HG03060 (cell line): ENCODE measurements at regions not wholly inside any gene's neighbourhood (a gene's known extent, or its start where the extent isn't known, plus 50 kb on each side); places are given as distances from the start of the nearest gene placed in this dataset.
A peak's percentile ranks its signal among the peaks of the same experiment; 100 is the strongest.

ENCODE experiments used
- ATAC-seq: cut with Tn5 transposase; IDR thresholded peaks from one replicate; pipeline ENCODE4 v1.9.1; 2021; ENCODE audit warnings: low read depth, moderate number of reproducible peaks; ENCODE audit not compliant: unreplicated experiment

GRCh38 chr1:219774386-219774785 lies 154.0 kb downstream of the SLC30A10 start:
- ATAC-seq, result no peak

DNA sequence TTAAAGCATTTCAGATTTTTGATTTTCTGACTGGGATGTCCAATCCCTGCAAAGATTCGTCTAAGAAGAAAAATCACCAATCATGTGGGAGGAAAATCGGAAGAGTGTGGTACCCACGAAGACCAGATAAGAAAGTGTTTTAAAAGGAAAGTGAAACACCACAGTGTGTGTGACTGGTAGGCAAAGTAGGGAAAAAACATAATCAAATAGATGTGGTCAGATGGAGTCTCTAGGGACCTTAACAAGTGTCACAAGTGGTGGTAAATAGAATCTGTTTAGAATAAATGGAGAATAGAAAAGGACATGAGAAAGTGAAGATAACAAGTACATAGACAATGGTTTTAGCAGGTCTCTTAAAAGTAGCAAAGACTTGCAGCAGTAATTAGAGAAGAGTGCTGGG lies 154.6 kb downstream of the SLC30A10 start:
- peak; percentile 100 for ATAC-seq

DNA sequence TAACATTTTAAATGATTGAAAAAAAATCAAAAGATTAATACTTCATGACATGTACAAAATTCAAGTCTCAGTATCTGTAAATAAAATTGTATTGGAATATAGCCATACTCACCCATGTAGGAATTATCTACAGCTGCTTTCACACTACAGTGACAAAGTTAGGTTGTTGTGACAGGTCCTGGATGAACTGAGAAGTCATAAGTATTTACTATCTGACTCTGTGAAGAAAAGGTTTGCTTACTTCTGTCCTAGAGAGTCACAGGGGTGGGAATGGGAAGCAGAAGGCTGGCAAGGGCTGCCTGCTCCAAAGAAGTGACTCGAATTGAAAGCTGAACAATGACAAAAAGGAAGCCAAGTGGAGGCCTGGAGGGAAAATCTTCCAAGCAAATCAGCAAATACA lies 155.2 kb downstream of the SLC30A10 start:
- ATAC-seq, result no peak

DNA sequence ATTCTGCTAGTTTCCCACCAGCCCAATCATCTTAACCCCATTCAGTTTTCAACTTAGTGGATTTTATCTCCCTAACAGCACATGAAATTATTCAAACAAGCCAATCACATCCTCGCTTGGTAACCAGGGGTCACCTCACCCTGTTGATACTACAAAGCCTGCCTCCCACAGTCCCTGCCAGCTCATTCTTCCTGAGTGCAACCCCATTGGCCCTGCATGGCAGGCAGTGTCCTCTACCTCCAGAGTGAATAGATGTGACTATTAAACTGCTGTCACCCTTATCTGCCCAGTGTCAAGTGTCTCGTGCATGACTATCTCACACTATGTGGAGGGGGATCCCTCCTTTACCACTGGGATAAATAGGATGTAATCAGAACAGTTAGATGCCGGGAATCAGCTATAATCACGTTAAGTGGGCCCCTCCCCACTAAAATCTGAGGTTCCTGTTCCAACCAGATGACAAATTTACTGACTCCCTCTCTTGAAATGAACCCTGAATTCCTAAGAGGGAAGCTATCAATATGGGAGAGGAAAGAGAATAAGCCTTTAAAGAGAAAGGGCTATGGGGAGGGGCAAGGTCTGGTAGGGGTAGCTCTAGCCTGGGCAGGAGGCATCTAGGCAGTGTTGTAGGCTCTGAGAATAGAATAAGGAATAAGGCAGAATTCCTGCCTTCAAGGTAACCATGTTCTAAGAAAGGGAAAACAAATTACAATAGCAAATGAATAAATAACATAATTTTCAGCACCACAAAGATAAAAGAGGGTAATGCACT lies 155.9 kb downstream of the SLC30A10 start:
- ATAC-seq, result no peak

DNA sequence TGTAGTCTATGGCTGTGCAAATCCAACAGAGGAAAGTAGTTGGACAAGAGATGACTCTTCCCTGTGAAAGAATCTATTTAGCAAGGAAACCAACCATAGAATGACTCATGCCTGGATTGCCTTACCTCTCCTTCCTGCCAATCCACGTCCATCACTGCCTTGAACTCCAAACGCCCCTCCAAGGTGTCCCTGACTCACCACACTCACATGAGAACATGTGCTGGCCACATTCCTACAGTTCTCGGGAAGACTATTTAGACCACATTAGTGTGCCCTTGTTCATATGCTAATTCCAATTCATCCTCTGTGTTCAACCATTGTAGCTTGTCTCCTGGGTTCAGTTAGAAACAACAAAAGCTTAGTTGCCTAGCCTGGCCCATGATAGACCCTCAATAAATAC lies 157.3 kb downstream of the SLC30A10 start:
- no peak for ATAC-seq

DNA sequence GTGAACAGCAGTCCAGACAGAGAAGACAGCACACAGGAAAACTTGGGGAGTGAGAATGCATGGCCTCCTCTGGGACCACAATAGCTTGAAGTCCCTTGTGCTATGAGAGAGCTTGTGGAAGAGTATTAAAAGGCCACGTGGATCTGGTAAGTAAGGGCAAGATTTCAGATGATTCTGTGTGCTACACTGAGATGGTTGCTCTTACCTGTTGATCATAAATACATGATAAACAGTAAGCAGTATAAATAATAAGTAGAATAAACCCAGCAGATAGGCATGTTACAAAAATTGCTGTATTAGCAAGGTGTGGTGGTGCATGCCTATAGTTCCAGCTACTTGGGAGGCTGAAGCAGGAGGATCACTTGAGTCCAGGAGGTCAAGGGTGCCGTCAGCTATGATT lies 150.4 kb upstream of the ZC3H11B start:
- no peak for ATAC-seq

GRCh38 chr1:219761208-219761860 lies 148.4 kb upstream of the ZC3H11B start:
- ATAC-seq, result no peak

DNA sequence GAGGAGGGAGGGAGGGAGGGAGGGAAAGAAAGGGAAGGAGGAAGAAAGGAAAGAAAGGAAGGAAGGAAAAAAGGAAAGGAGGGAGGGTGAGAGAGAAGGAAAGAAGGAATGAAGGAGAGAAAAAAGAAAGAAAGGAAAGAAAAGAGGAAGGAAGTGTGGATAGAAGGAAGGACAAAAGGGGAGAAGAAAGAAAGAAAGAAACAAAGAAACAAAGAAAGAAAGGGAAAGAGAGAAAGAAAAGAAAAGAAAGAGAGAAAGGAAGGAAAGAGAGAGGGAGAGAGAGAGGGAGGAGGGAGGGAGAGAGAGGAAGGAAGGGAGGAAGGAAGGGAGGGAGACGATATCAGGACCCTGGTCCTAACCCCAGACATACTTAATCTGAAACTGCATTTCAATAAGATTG lies 146.2 kb upstream of the ZC3H11B start:
- ATAC-seq, result no peak

- ATAC-seq, result no peak
Measured at GRCh38 chr1:219757890-219758289, 145.0 kb upstream of the ZC3H11B start.

DNA sequence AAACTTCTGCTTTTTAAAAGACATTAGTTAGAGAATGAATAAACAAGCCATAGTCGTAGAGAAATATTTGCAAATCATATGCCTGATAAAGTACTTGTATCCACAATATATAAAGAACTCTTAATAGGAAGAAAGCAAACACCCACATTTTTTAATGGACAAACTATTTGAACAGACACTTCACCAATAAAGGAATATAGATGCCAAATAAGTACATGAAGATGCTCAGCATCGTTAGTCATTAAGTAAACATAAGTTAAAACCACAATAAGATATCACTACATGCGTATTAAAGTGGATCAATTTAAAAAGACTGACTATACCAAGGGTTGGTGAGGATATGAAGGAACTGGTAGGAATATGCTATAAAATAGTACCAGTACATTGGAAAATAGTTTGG lies 142.3 kb upstream of the ZC3H11B start:
- ATAC-seq, result no peak

GRCh38 chr1:219754767-219755166 lies 141.9 kb upstream of the ZC3H11B start:
- ATAC-seq, result no peak

DNA sequence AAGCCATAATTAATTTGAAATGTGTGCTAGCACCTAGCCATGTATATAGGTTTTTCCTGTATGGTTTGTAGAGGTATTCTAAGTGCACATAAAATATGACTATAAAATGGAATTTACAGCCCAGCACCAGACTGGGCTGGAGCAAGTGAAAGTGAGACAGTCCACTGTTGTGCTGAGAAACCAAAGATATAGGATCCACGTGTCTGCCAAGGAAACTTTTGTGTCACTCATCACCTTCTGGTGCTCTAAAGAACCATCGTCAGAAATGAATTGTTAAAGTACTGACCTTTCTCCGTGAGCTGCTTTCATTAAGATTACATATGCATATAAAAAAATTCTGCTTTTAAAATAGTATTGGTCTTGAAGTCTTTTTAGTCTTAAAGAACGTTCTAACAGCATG lies 141.0 kb upstream of the ZC3H11B start:
- ATAC-seq, result no peak

DNA sequence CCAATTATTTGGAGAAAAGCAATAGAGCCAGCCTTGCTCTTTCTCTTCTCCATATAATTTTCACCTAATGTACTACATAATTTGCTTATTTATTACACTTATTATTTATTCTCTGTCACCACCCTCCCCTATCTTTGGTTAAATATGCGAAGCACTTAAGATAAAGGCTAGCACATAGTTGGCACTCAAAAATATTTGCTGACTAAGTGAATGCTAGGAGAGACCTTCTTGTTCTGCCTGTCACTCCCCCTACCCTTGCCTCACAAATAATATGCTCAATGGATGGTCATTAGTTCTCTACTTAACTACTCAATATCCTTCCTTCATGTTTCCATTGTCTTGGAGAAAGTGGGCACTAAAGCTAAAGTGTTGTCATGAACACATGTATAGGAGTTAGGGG lies 139.7 kb upstream of the ZC3H11B start:
- ATAC-seq, result no peak

GRCh38 chr1:219751870-219752507 lies 139.1 kb upstream of the ZC3H11B start:
- no peak for ATAC-seq

GRCh38 chr1:219749370-219749769 lies 136.5 kb upstream of the ZC3H11B start:
- ATAC-seq, result no peak

DNA sequence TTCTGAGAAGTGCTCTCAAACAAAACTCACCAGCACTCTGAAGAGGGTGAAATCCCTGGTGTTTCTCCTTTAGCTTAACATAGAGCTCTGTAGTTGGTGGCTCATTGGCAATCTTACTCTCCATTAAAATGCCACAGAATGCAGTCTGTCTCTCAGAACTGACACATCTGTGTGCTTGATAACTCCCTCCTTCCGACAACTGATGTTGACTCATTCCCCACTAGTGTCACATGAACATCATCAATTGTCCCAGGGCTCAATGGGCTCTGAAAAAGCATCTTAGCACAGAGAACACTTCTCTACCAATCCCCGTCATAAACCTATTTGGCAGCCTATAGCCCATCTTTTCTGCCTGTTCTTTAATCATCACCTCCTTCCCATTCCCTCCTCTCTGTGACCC lies 133.2 kb upstream of the ZC3H11B start:
- no peak for ATAC-seq

GRCh38 chr1:219744652-219745469 lies 132.0 kb upstream of the ZC3H11B start:
- ATAC-seq, result no peak

- ATAC-seq, result no peak
Measured at GRCh38 chr1:219741011-219741970, 128.4 kb upstream of the ZC3H11B start.

- no peak for ATAC-seq
Measured at GRCh38 chr1:219733511-219734174, 120.7 kb upstream of the ZC3H11B start.
